Mucosa of descending colon (tissue), 3 donors: ENCODE measurements at regions not wholly inside any gene's neighbourhood (a gene's known extent, or its start where the extent isn't known, plus 50 kb on each side); places are given as distances from the start of the nearest gene placed in this dataset.

ENCODE experiments used
- ATAC-seq: fragments of 200-7000 bp; cut with Tn5 transposase; one replicate; pipeline ENCODE4 v1.9.1; 2020; ENCODE audit warnings: mild to moderate bottlenecking, moderate library complexity
- DNase-seq, 3 donors: peaks; one replicate each; pipeline ENCODE4 v3.0.0-alpha.2; 2020
- H3K36me3 ChIP-seq: fragments of 200-600 bp; one replicate; pipeline ENCODE4 v1.8.0; 2021; ENCODE audit warnings: low read depth, mild to moderate bottlenecking
- H3K4me1 ChIP-seq: fragments of 200-600 bp; one replicate; pipeline ENCODE4 v1.8.0; 2021; ENCODE audit warnings: low read depth, mild to moderate bottlenecking
- H3K4me3 ChIP-seq: fragments of 200-600 bp; one replicate; pipeline ENCODE4 v1.8.0; 2021; ENCODE audit warnings: mild to moderate bottlenecking
- H3K9me3 ChIP-seq: fragments of 200-600 bp; one replicate; pipeline ENCODE4 v1.8.0; 2021; ENCODE audit warnings: mild to moderate bottlenecking
- CTCF ChIP-seq: fragments of 200-600 bp; IDR thresholded peaks from one replicate; pipeline ENCODE4 v1.8.0; 2022; ENCODE audit warnings: antibody characterized with exemption, mild to moderate bottlenecking
- intact Hi-C, 2 donors: fragments of 100-400 bp; cut with DNase I in 1 of 2; cut with micrococcal nuclease in 1 of 2; formaldehyde crosslinking; loops; one replicate each; pipeline versions ENCODE4 v1.11.0 to v1.11.1; 2022; cut with DNase I, micrococcal nuclease
- donor health status: DM: no; HTN: no; CAD: no; lungs with moderate emphysema.
- donor health status: DM: no; HTN: no; CAD: no.
- donor health status: DM: no; HTN: yes; CAD: no.

- Histone ChIP-seq H3K4me1 (no peaks in the 10 kb centered on the region), H3K36me3 (no peaks in the 10 kb centered on the region), H3K9me3 (peaks cover 10% of the 10 kb centered on the region), H3K4me3 (no peak overlapping the region)
- TF ChIP-seq CTCF, result no peak
- ATAC-seq, result no peak
- DNase-seq, result no peak
- intact Hi-C loops, result no loop called here
Measured at GRCh38 chr13:85166891-85167290, 632.3 kb downstream of the SLITRK6 start.

- H3K36me3 ChIP-seq, result no peaks in the 10 kb centered on the region
- H3K4me1 ChIP-seq, result no peaks in the 10 kb centered on the region
- ATAC-seq, result no peak
- intact Hi-C loops, result no loop called here
- DNase-seq, result no peak
- no peak overlapping the region for H3K4me3 ChIP-seq
- peaks cover 10% of the 10 kb centered on the region for H3K9me3 ChIP-seq
- no peak for TF ChIP-seq CTCF
Measured at GRCh38 chr13:85163063-85163462, 636.2 kb downstream of the SLITRK6 start.

GRCh38 chr13:85148009-85148408 is 651.2 kb downstream of the SLITRK6 start:
- no peaks in the 10 kb centered on the region for H3K4me1 ChIP-seq
- ATAC-seq (no peak), DNase-seq (no peak)
- H3K9me3 ChIP-seq, result no peaks in the 10 kb centered on the region
- H3K4me3 ChIP-seq, result no peak overlapping the region
- TF ChIP-seq CTCF, result no peak
- no peaks in the 10 kb centered on the region for H3K36me3 ChIP-seq
- intact Hi-C loops, result no loop called here

- no peaks in the 10 kb centered on the region for H3K4me1 ChIP-seq
- DNase-seq (no peak), ATAC-seq (no peak)
- no peaks in the 10 kb centered on the region for H3K36me3 ChIP-seq
- intact Hi-C loops, result no loop called here
- H3K9me3 ChIP-seq, result no peaks in the 10 kb centered on the region
- TF ChIP-seq CTCF, result no peak
- H3K4me3 ChIP-seq, result no peak overlapping the region
Measured at GRCh38 chr13:85142351-85142927, 656.8 kb downstream of the SLITRK6 start.

GRCh38 chr13:85141401-85141800 is 657.8 kb downstream of the SLITRK6 start:
- H3K4me1 ChIP-seq, result no peaks in the 10 kb centered on the region
- H3K9me3 ChIP-seq, result no peaks in the 10 kb centered on the region
- ATAC-seq, result no peak
- no peak for DNase-seq
- intact Hi-C loops, result no loop called here
- no peak overlapping the region for H3K4me3 ChIP-seq
- no peak for TF ChIP-seq CTCF
- no peaks in the 10 kb centered on the region for H3K36me3 ChIP-seq

- Histone ChIP-seq H3K9me3 (no peaks in the 10 kb centered on the region), H3K4me3 (no peak overlapping the region), H3K4me1 (no peaks in the 10 kb centered on the region), H3K36me3 (no peaks in the 10 kb centered on the region)
- TF ChIP-seq CTCF, result no peak
- DNase-seq (no peak), ATAC-seq (no peak)
- intact Hi-C loops, result no loop called here
Measured at GRCh38 chr13:85140192-85140591, 659.0 kb downstream of the SLITRK6 start.
